ENCODE measurements at regions not wholly inside any gene's neighbourhood (a gene's known extent, or its start where the extent isn't known, plus 50 kb on each side); places are given as distances from the start of the nearest gene placed in this dataset.

- no peak for TF ChIP-seq ARID4B (CRISPR knock-in tag; IDR thresholded peaks at IDR 0.05; ENCODE audit: borderline replicate concordance)
- no peak for TF ChIP-seq FOXJ3 (CRISPR knock-in tag; IDR thresholded peaks at IDR 0.05; ENCODE audit: borderline replicate concordance)
- no peak for TF ChIP-seq AFF4 (CRISPR knock-in tag; IDR thresholded peaks at IDR 0.05; ENCODE audit: borderline replicate concordance)
- TF ChIP-seq ZBTB21 (CRISPR knock-in tag; IDR thresholded peaks at IDR 0.05; ENCODE audit: borderline replicate concordance), result no peak
- TF ChIP-seq ATF1 (CRISPR knock-in tag; IDR thresholded peaks at IDR 0.05), result no peak
- no peak for TF ChIP-seq ZNF425 (CRISPR knock-in tag; conservative IDR thresholded peaks at IDR 0.05)
- no peak for TF ChIP-seq NFE2L1 (CRISPR knock-in tag; IDR thresholded peaks at IDR 0.05)
- no peak for TF ChIP-seq ZNF219 (CRISPR knock-in tag; IDR thresholded peaks at IDR 0.05; ENCODE audit: borderline replicate concordance)
- TF ChIP-seq HMGXB4 (CRISPR knock-in tag; IDR thresholded peaks at IDR 0.05), result no peak
Observed at GRCh38 chr7:81519886-81520285, 250.0 kb downstream of the HGF start (continued).

- Mint-ChIP-seq H3K4me3 (no peak overlapping the region), H3K27me3 (ENCODE audit: low read depth) (no peaks in the 10 kb centered on the region), H3K36me3 (no peaks in the 10 kb centered on the region), H3K4me1 (no peaks in the 10 kb centered on the region; the same call in 1 of the 2 replicates), H3K9me3 (no peaks in the 10 kb centered on the region), H3K27ac (no peak overlapping the region; the same call in 1 of the 2 replicates)
- ChIA-PET CTCF (no interaction called here), POLR2A (no interaction called here)
- DNase-seq (ENCODE audit: low spot score) (no peak), ATAC-seq (no peak)
- TF ChIP-seq ZBTB21 (CRISPR knock-in tag; IDR thresholded peaks at IDR 0.05; ENCODE audit: borderline replicate concordance) (no peak), ERG (CRISPR knock-in tag; IDR thresholded peaks at IDR 0.05) (no peak), ZNF396 (CRISPR knock-in tag; IDR thresholded peaks at IDR 0.05; ENCODE audit: borderline replicate concordance) (no peak), ZNF232 (CRISPR knock-in tag; IDR thresholded peaks at IDR 0.05) (no peak), ZNF532 (CRISPR knock-in tag; IDR thresholded peaks at IDR 0.05; ENCODE audit: borderline replicate concordance) (no peak), AFF4 (CRISPR knock-in tag; IDR thresholded peaks at IDR 0.05; ENCODE audit: borderline replicate concordance) (no peak)
Observed at GRCh38 chr7:81516898-81517297, 252.9 kb downstream of the HGF start.
